ENCODE measurements at regions not wholly inside any gene's neighbourhood (a gene's known extent, or its start where the extent isn't known, plus 50 kb on each side); places are given as distances from the start of the nearest gene placed in this dataset.

DNA sequence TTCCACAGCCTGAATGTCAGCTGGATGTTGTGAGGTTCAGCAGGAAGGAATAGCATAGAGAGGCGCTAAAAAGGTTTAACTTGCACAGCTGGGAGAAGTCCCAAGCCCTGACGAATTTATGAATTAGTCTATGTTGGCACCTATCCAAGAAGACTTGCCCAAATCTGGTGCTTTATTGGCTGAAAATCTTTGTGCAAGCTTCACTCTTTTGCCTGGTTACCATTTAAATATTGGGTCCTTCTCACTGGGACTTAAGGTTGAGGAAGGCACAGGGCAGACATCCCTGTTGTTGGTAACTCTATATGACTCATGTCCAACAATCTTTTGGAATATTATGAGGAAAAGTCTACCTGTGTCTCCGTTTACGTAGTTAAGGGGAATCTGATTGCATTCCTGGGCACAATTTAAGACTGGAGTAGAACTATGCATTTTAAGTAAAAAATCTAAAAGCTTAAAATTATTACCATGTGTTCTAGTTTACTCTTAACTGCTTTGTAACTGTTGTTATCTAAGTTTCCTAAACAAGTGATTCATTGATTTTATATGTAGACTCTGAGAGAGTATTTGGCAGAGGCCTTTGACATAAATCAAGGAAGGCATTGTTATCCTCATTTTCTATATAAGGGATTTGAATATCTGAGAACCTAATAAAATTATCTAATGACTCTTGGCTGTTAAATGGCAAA, 181.7 kb upstream of the DPYD start:
- no peak overlapping the region for H3K4me3 ChIP-seq (ENCODE audit: low read depth, low read length)
- no peak for DNase-seq (ENCODE audit: low read depth)
- TF ChIP-seq, protein P1, sequence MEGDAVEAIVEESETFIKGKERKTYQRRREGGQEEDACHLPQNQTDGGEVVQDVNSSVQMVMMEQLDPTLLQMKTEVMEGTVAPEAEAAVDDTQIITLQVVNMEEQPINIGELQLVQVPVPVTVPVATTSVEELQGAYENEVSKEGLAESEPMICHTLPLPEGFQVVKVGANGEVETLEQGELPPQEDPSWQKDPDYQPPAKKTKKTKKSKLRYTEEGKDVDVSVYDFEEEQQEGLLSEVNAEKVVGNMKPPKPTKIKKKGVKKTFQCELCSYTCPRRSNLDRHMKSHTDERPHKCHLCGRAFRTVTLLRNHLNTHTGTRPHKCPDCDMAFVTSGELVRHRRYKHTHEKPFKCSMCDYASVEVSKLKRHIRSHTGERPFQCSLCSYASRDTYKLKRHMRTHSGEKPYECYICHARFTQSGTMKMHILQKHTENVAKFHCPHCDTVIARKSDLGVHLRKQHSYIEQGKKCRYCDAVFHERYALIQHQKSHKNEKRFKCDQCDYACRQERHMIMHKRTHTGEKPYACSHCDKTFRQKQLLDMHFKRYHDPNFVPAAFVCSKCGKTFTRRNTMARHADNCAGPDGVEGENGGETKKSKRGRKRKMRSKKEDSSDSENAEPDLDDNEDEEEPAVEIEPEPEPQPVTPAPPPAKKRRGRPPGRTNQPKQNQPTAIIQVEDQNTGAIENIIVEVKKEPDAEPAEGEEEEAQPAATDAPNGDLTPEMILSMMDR (IDR thresholded peaks at IDR 0.05; ENCODE audit: insufficient read depth, low read depth, low read length, missing control alignments), result no peak

DNA sequence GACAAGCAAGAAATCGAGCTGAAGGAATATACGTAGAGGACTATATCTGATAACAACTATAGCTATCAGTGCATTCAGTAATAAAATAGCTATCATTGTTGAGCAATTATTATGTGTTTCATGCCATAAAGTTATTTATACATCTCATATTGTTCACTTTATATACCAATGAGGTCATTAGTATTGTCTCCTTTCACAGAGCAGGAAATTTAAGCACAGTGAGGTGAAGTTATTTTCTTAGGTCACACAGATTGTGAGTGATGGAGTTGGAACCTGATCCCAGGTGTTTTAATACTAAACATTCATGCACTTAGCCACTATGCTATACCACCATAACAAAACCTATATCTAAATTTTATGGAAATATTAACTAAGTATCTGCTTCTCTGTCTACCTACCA, 180.5 kb upstream of the DPYD start:
- TF ChIP-seq, protein P1 (IDR thresholded peaks at IDR 0.05; ENCODE audit: insufficient read depth, low read depth, low read length, missing control alignments), result no peak
- no peak overlapping the region for H3K4me3 ChIP-seq (ENCODE audit: low read depth, low read length)
- DNase-seq (ENCODE audit: low read depth), result no peak

DNA sequence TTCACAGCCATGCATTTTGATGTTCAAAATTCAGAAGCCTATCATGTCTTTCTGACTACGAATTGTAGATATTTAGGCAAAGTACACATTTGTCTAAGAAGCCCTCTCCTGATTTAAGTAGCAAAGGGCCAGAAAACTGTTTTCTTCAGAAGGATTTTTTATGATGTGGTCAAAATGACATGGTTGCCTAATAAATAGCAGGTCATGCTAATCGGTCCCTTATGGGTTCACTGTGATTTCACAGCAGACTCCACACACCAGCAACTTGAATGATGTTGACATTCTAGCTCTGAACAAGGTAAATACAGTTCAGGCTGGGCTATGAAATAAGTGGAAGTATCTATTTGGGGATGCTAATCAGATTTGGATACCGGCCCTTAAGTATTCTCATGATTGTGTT, 178.7 kb upstream of the DPYD start:
- DNase-seq (ENCODE audit: low read depth), result no peak
- TF ChIP-seq, protein P1 (IDR thresholded peaks at IDR 0.05; ENCODE audit: insufficient read depth, low read depth, low read length, missing control alignments), result no peak
- no peak overlapping the region for H3K4me3 ChIP-seq (ENCODE audit: low read depth, low read length)

DNA sequence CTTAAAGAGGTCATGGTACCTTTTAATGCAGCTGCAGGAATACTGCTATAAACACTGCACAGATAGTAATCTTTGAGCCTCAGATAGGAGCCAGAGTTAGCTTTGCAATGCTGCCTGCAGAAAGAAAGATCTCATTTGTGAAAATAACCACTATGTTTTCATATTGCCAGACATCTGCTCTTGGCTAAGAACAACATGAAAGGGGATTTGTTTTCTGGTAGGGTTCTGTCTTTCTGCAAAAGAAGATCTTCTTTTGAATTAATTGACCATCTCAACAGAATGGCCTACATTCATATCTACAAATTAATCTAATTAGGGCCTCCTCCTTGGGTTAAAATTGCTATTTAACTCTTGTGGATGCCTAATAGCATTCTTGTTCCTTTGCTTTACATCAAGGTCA, 177.6 kb upstream of the DPYD start:
- no peak for DNase-seq (ENCODE audit: low read depth)
- H3K4me3 ChIP-seq (ENCODE audit: low read depth, low read length), result no peak overlapping the region

DNA sequence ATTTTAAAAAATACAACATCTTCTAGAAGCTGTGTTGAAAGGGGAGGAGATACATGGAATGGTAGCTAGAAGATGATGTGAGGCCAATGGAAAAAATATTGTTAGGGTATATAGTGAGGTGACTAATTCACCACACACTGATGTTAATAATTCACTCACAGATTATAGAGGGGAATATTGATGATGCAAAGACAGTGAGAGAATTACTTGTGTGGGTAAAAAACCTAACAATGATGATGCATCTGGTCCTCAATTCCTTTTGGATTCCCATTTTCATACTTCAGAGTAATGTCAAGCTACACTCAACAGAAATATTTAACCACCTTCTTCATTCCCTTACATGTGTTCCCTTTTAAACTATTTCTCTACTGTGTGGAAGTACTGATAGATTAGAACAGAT, 169.5 kb upstream of the DPYD start:
- TF ChIP-seq, protein P1 (IDR thresholded peaks at IDR 0.05; ENCODE audit: insufficient read depth, low read depth, low read length, missing control alignments), result no peak
- no peak overlapping the region for H3K4me3 ChIP-seq (ENCODE audit: low read depth, low read length)
- no peak for DNase-seq (ENCODE audit: low read depth)

More for the DNA sequence above, 177.6 kb upstream of the DPYD start:
- TF ChIP-seq, protein P1 (IDR thresholded peaks at IDR 0.05; ENCODE audit: insufficient read depth, low read depth, low read length, missing control alignments), result no peak

DNA sequence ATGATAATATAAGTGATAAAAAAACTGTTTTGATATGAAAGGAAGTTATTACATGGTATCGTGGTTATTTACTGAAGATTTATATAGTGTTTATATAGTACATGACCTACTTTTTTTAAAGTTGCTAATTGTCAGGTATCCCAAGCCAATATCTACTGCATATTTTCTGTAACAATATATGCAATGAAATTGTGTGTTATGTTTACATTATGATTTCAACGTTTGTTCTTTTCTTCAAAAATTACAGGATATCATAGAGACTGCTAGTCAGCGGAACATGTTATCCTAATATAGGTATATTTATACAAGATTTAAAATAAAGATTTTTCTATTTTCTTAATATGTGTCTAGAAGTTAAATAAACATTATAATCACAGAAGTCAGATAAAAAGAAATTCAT, 167.5 kb upstream of the DPYD start:
- no peak overlapping the region for H3K4me3 ChIP-seq (ENCODE audit: low read depth, low read length)
- no peak for DNase-seq (ENCODE audit: low read depth)
- TF ChIP-seq, protein P1 (IDR thresholded peaks at IDR 0.05; ENCODE audit: insufficient read depth, low read depth, low read length, missing control alignments), result no peak

Data from GM12865 (cell line).